ENCODE measurements at regions not wholly inside any gene's neighbourhood (a gene's known extent, or its start where the extent isn't known, plus 50 kb on each side); places are given as distances from the start of the nearest gene placed in this dataset.

DNA sequence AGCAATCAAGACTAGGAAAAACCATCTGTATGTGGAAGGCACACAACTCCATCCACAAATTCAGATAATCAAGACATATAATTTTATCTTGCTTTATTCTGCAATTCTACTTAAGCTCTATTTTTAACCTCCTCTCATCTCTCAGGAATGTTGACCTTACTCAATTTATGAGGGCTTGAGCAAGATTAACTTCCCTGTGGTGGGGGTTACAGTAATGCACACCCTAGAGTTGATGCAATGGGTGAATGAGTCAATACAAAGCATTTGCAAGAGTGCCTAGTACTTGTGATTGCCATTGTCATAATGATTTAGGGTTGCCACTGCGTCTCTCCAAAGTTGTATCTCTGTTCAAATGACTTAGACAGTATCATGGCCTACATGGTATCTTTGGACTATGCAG, 1598.4 kb upstream of the TMEM132C start:
- Histone ChIP-seq H3K27ac (ENCODE audit: low read depth, low read length) (peak overlapping the region; percentile 99), H2AFZ (ENCODE audit: low read length) (peak overlapping the region; percentile 43), H3K79me2 (ENCODE audit: insufficient read depth, low read length) (no peaks in the 10 kb centered on the region), H4K20me1 (ENCODE audit: insufficient read depth, low read length) (no peaks in the 10 kb centered on the region), H3K27me3 (ENCODE audit: insufficient read depth, low read length) (no peaks in the 10 kb centered on the region), H3K4me3 (ENCODE audit: insufficient read depth, low read length) (peak overlapping the region; percentile 43), H3K9me3 (ENCODE audit: low read depth, low read length) (no peaks in the 10 kb centered on the region), H3K4me2 (ENCODE audit: insufficient read depth, low read length) (peak overlapping the region; percentile 75), H3K36me3 (ENCODE audit: insufficient read depth, low read length) (no peaks in the 10 kb centered on the region), H3K4me1 (ENCODE audit: insufficient read depth, low read length) (peaks cover 37% of the 10 kb centered on the region)
- DNase-seq (ENCODE audit: insufficient read length, low spot score, missing footprints), result no peak
- TF ChIP-seq, protein P1, sequence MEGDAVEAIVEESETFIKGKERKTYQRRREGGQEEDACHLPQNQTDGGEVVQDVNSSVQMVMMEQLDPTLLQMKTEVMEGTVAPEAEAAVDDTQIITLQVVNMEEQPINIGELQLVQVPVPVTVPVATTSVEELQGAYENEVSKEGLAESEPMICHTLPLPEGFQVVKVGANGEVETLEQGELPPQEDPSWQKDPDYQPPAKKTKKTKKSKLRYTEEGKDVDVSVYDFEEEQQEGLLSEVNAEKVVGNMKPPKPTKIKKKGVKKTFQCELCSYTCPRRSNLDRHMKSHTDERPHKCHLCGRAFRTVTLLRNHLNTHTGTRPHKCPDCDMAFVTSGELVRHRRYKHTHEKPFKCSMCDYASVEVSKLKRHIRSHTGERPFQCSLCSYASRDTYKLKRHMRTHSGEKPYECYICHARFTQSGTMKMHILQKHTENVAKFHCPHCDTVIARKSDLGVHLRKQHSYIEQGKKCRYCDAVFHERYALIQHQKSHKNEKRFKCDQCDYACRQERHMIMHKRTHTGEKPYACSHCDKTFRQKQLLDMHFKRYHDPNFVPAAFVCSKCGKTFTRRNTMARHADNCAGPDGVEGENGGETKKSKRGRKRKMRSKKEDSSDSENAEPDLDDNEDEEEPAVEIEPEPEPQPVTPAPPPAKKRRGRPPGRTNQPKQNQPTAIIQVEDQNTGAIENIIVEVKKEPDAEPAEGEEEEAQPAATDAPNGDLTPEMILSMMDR (IDR thresholded peaks at IDR 0.05; ENCODE audit: extremely low read depth, low read depth, low read length), result no peak

DNA sequence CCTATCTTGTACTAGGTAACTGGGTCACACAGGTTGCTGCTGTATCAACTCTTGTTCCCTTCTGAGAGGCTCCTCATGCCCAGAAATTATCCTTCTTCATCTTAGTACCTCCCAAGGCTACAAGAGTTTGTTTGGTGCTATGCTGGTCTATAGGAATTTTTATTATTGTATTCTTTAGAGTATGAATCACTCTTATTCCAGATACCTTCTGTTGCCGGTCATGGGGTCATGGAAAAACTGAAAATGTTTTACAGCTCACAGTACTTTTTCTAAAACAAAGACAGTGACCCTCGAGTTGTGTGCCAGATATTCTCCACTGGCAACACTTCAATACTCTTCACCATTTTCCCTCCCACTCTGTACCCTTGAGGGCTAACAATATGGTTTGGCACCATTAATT, 1598.0 kb upstream of the TMEM132C start:
- no peaks in the 10 kb centered on the region for H3K79me2 ChIP-seq (ENCODE audit: insufficient read depth, low read length)
- no peaks in the 10 kb centered on the region for H3K36me3 ChIP-seq (ENCODE audit: insufficient read depth, low read length)
- H3K4me3 ChIP-seq (ENCODE audit: insufficient read depth, low read length), result peak overlapping the region; percentile 43
- TF ChIP-seq, protein P1 (IDR thresholded peaks at IDR 0.05; ENCODE audit: extremely low read depth, low read depth, low read length), result no peak
- H3K9me3 ChIP-seq (ENCODE audit: low read depth, low read length), result no peaks in the 10 kb centered on the region
- no peaks in the 10 kb centered on the region for H3K27me3 ChIP-seq (ENCODE audit: insufficient read depth, low read length)
- no peaks in the 10 kb centered on the region for H4K20me1 ChIP-seq (ENCODE audit: insufficient read depth, low read length)
- H3K4me1 ChIP-seq (ENCODE audit: insufficient read depth, low read length), result peaks cover 37% of the 10 kb centered on the region
- no peak for DNase-seq (ENCODE audit: insufficient read length, low spot score, missing footprints)
- peak overlapping the region; percentile 99 for H3K27ac ChIP-seq (ENCODE audit: low read depth, low read length)
- H3K4me2 ChIP-seq (ENCODE audit: insufficient read depth, low read length), result peak overlapping the region; percentile 75
- peak overlapping the region; percentile 88 for H2AFZ ChIP-seq (ENCODE audit: low read length)

DNA sequence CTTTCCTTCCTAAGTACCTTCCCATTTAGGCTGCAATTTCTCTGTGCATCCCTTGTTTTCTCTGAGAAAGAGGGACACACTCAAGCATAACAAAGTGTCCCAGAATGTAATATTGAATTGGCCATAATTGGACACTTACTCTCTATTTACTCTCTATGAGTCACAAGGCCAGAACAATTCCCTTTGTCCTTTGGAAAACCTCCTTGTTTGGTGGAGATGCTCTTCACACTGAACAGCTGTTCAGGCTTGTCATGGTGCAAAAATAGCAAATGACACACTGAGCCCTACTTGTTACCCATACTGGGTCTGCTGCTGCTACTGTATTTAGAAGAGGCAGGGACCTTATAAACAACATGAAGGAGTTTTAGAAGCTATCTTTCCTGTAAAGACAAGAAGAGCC, 1590.5 kb upstream of the TMEM132C start:
- H2AFZ ChIP-seq (ENCODE audit: low read length), result no peak overlapping the region
- no peaks in the 10 kb centered on the region for H3K36me3 ChIP-seq (ENCODE audit: insufficient read depth, low read length)
- H3K9me3 ChIP-seq (ENCODE audit: low read depth, low read length), result no peaks in the 10 kb centered on the region
- H3K27ac ChIP-seq (ENCODE audit: low read depth, low read length), result no peak overlapping the region
- H3K4me1 ChIP-seq (ENCODE audit: insufficient read depth, low read length), result no peaks in the 10 kb centered on the region
- DNase-seq (ENCODE audit: insufficient read length, low spot score, missing footprints), result no peak
- H3K4me3 ChIP-seq (ENCODE audit: insufficient read depth, low read length), result no peak overlapping the region
- H3K27me3 ChIP-seq (ENCODE audit: insufficient read depth, low read length), result no peaks in the 10 kb centered on the region
- TF ChIP-seq, protein P1 (IDR thresholded peaks at IDR 0.05; ENCODE audit: extremely low read depth, low read depth, low read length), result no peak
- no peak overlapping the region for H3K4me2 ChIP-seq (ENCODE audit: insufficient read depth, low read length)
- H4K20me1 ChIP-seq (ENCODE audit: insufficient read depth, low read length), result no peaks in the 10 kb centered on the region
- H3K79me2 ChIP-seq (ENCODE audit: insufficient read depth, low read length), result no peaks in the 10 kb centered on the region

DNA sequence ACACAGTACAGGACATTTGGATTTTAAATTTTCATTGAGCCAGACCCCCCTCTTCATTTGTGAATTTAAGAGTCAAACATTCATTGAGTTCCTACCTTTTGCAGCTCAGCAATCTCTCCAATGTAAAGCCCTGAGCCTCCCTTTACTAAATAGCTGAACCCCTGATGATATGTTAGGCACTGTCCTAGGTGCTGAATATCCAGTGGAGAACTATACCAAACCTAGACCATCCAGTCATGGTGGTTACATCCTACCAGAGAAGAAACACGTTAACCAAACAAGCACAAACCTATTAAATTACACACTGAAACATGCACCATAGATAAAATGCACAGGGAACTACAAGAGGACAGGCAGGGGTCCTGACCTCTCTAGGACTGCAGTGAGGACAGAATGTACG, 1585.3 kb upstream of the TMEM132C start:
- TF ChIP-seq, protein P1 (IDR thresholded peaks at IDR 0.05; ENCODE audit: extremely low read depth, low read depth, low read length), result no peak
- Histone ChIP-seq H3K4me3 (ENCODE audit: insufficient read depth, low read length) (no peak overlapping the region), H3K27me3 (ENCODE audit: insufficient read depth, low read length) (no peaks in the 10 kb centered on the region), H3K4me1 (ENCODE audit: insufficient read depth, low read length) (no peaks in the 10 kb centered on the region), H4K20me1 (ENCODE audit: insufficient read depth, low read length) (no peaks in the 10 kb centered on the region), H3K79me2 (ENCODE audit: insufficient read depth, low read length) (no peaks in the 10 kb centered on the region), H3K9me3 (ENCODE audit: low read depth, low read length) (no peaks in the 10 kb centered on the region), H2AFZ (ENCODE audit: low read length) (no peak overlapping the region), H3K4me2 (ENCODE audit: insufficient read depth, low read length) (no peak overlapping the region), H3K27ac (ENCODE audit: low read depth, low read length) (no peak overlapping the region), H3K36me3 (ENCODE audit: insufficient read depth, low read length) (no peaks in the 10 kb centered on the region)
- no peak for DNase-seq (ENCODE audit: insufficient read length, low spot score, missing footprints)
